Endothelial cell of umbilical vein (primary cell): ENCODE measurements at regions not wholly inside any gene's neighbourhood (a gene's known extent, or its start where the extent isn't known, plus 50 kb on each side); places are given as distances from the start of the nearest gene placed in this dataset.

Experiments used
- BruUV-seq: library from RNA; stranded (reverse); fragments of 400-500 nt; replicated peaks from 2 replicates; lab custom pipeline; 2021; lab: Mats Ljungman, UMichigan
- CTCF ChIA-PET: fragments of 300-600, 350-600 bp; sonication (Branson Sonifier 250); formaldehyde crosslinking; loops from one replicate; lab custom pipeline; 2021; ENCODE audit warnings: antibody characterized with exemption, inconsistent platforms; lab: Charles Lee
- POLR2A ChIA-PET: fragments of 300-600, 350-600 bp; sonication (Branson Sonifier 250); formaldehyde crosslinking; loops from one replicate; lab custom pipeline; 2021; ENCODE audit warnings: antibody characterized with exemption, inconsistent platforms; lab: Charles Lee
- DNase-seq: peaks from one replicate; pipeline ENCODE4 v3.0.0-alpha.2; 2011; ENCODE audit warnings: low read depth, low spot score
- FAIRE-seq: peaks from 2 replicates; lab custom pipeline; 2011; peaks lifted over from hg19 to GRCh38; lab: Jason Lieb, UNC
- H2AFZ ChIP-seq: 2 replicates; pipeline ENCODE4 v1.6.0; 2012; ENCODE audit warnings: low read depth, low read length, control low read depth, inconsistent platforms
- H3K27ac ChIP-seq: 2 replicates; pipeline ENCODE4 v1.5.1; 2011; ENCODE audit warnings: low read depth, mild to moderate bottlenecking, control low read depth, low read length, moderate library complexity; ENCODE audit not compliant: insufficient read depth
- H3K27me3 ChIP-seq, 2 experiments: 2 replicates each; pipeline versions ENCODE4 v1.6.0 to v1.6.1; 2011; ENCODE audit warnings: low read length in 2 of 2, mixed read lengths in 1 of 2; ENCODE audit not compliant: control insufficient read depth in 2 of 2, insufficient read depth in 2 of 2
- H3K36me3 ChIP-seq, 2 experiments: 2 replicates in 1 of 2; 3 replicates in 1 of 2; pipeline ENCODE4 v1.5.1; 2011; ENCODE audit warnings: low read length in 2 of 2, mild to moderate bottlenecking in 1 of 2, moderate library complexity in 1 of 2; ENCODE audit not compliant: control insufficient read depth in 2 of 2, insufficient read depth in 2 of 2; ENCODE audit errors: extremely low read depth in 1 of 2
- H3K4me1 ChIP-seq: 3 replicates; pipeline ENCODE4 v1.5.1; 2011; ENCODE audit warnings: mild to moderate bottlenecking, low read length; ENCODE audit not compliant: control insufficient read depth, insufficient read depth; ENCODE audit errors: extremely low read depth
- H3K4me2 ChIP-seq: 2 replicates; pipeline ENCODE4 v1.6.1; 2011; ENCODE audit warnings: low read length, control low read depth, mixed read lengths; ENCODE audit not compliant: insufficient read depth
- H3K4me3 ChIP-seq, 3 experiments: fragments of 200-600 bp in 1 of 3; sonication (generic), shearing (Covaris generic) in 1 of 3; replicated peaks in 1 of 3; 2 replicates each; pipeline ENCODE4 v1.5.1; 2011 to 2016; ENCODE audit warnings: control low read depth in 3 of 3, low read length in 3 of 3, mild to moderate bottlenecking in 2 of 3, inconsistent platforms in 1 of 3, low read depth in 1 of 3, moderate library complexity in 1 of 3; ENCODE audit not compliant: insufficient read depth in 1 of 3
- H3K79me2 ChIP-seq: 2 replicates; pipeline ENCODE4 v1.6.0; 2012; ENCODE audit warnings: low read length, inconsistent platforms; ENCODE audit not compliant: control insufficient read depth, insufficient read depth
- H3K9ac ChIP-seq: replicated peaks from 2 replicates; pipeline ENCODE3; 2011; ENCODE audit warnings: low read length, control low read depth; ENCODE audit not compliant: insufficient read depth; ENCODE audit errors: extremely low read depth
- H3K9me1 ChIP-seq: replicated peaks from 3 replicates; pipeline ENCODE4 v1.6.0; 2011; ENCODE audit warnings: mild to moderate bottlenecking, low read length; ENCODE audit not compliant: control insufficient read depth, insufficient read depth; ENCODE audit errors: extremely low read depth
- H3K9me3 ChIP-seq: replicated peaks from 2 replicates; pipeline ENCODE4 v1.5.1; 2012; ENCODE audit warnings: low read length, inconsistent platforms; ENCODE audit not compliant: control insufficient read depth, insufficient read depth
- H4K20me1 ChIP-seq: replicated peaks from 2 replicates; pipeline ENCODE3; 2011; ENCODE audit warnings: mild to moderate bottlenecking, low read length; ENCODE audit not compliant: control insufficient read depth, insufficient read depth; ENCODE audit errors: extremely low read depth
- FOS ChIP-seq: IDR thresholded peaks from 2 replicates; pipeline ENCODE4 v1.6.1; 2011; ENCODE audit warnings: mild to moderate bottlenecking, low read length, moderate library complexity, borderline replicate concordance; ENCODE audit not compliant: insufficient read depth
- GATA2 ChIP-seq: IDR thresholded peaks from 2 replicates; pipeline ENCODE4 v1.7.0; 2011; ENCODE audit warnings: low read depth, mild to moderate bottlenecking, moderate library complexity, mixed read lengths, low read length; ENCODE audit not compliant: insufficient read length, insufficient read depth
- JUN ChIP-seq: IDR thresholded peaks from 2 replicates; pipeline ENCODE4 v1.6.1; 2011; ENCODE audit warnings: borderline replicate concordance, low read depth; ENCODE audit not compliant: insufficient read length, insufficient read depth
- POLR2AphosphoS5 ChIP-seq: IDR thresholded peaks from 2 replicates; pipeline ENCODE4 v1.6.1; 2012; ENCODE audit warnings: low read depth, mild to moderate bottlenecking, control low read depth, low read length, moderate library complexity; ENCODE audit not compliant: insufficient read depth
- dilution Hi-C: fragments of 300-500 bp; cut with MboI; formaldehyde crosslinking; loops from one replicate; pipeline ENCODE4 v1.15.0; 2019; ENCODE audit warnings: low sequenced_read_pairs; ENCODE audit not compliant: extremely low pct_ligation_motif_present
- intact Hi-C: fragments of 100-400 bp; cut with micrococcal nuclease; formaldehyde crosslinking; loops from one replicate; pipeline ENCODE4 v1.10.0; 2022
- TF ChIP-seq, protein P1 (sequence below), 2 donors: IDR thresholded peaks; 1 replicate in 1 of 2; 2 replicates in 1 of 2; pipeline ENCODE4 v1.5.1; 2011; ENCODE audit warnings: low read length in 2 of 2, mild to moderate bottlenecking in 2 of 2, moderate library complexity in 2 of 2, control low read depth in 1 of 2, inconsistent platforms in 1 of 2, low read depth in 1 of 2; ENCODE audit not compliant: insufficient read depth in 1 of 2; ENCODE audit errors: extremely low read depth in 1 of 2
- TF ChIP-seq, protein P2 (sequence below): IDR thresholded peaks from 2 replicates; pipeline ENCODE4 v1.6.1; 2011; ENCODE audit not compliant: insufficient read depth, insufficient read length

DNA sequence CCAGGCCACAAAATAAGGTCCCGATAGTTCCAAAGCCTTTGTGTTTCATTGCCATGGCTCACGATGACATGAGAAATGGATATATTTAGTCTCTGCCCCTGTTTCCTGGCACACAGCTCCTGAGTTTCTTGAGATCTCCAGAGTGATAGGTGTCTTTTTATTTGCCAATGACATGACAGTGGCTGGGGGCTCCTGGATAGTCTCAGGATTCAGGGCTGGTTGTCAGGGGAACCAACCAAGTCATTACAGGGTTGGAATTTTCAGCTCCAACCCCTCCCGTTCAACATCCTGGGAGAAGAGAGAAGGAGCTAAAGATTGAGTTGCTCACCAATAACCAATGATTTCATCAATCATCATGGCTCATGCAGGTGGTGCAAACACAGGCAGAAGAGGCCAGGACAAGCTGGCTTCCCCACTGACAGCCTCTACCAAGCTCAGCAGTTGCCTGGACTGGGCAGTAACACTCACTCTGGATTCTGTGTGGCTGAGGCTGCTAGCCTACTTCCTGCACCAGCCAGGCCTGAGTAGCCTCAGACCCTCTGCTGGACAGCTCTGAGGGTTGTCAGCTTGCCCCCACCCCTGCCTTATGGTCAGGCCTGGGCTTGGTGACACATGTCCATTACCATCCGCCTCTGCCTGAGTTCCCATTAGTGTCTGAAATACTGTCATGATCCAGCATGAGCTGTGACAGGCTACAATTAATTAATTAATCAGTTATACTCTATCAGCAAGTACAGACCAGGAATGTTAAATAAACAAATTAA lies 534.4 kb upstream of the CDH5 start:
- FAIRE-seq (no peak), DNase-seq (no peak)
- Histone ChIP-seq H4K20me1 (no peaks in the 10 kb centered on the region), H3K9ac (no peak overlapping the region), H2AFZ (no peak overlapping the region), H3K27ac (no peak overlapping the region), H3K79me2 (no peaks in the 10 kb centered on the region), H3K4me3 (no peak overlapping the region), H3K9me1 (no peaks in the 10 kb centered on the region), H3K27me3 (no peaks in the 10 kb centered on the region), H3K4me2 (no peak overlapping the region), H3K36me3 (no peaks in the 10 kb centered on the region), H3K4me1 (no peaks in the 10 kb centered on the region), H3K9me3 (no peaks in the 10 kb centered on the region)
- ChIA-PET POLR2A (no interaction called here), CTCF (no interaction called here)
- TF ChIP-seq FOS (no peak), POLR2AphosphoS5 (no peak), GATA2 (no peak), JUN (no peak)
- TF ChIP-seq, protein P1, sequence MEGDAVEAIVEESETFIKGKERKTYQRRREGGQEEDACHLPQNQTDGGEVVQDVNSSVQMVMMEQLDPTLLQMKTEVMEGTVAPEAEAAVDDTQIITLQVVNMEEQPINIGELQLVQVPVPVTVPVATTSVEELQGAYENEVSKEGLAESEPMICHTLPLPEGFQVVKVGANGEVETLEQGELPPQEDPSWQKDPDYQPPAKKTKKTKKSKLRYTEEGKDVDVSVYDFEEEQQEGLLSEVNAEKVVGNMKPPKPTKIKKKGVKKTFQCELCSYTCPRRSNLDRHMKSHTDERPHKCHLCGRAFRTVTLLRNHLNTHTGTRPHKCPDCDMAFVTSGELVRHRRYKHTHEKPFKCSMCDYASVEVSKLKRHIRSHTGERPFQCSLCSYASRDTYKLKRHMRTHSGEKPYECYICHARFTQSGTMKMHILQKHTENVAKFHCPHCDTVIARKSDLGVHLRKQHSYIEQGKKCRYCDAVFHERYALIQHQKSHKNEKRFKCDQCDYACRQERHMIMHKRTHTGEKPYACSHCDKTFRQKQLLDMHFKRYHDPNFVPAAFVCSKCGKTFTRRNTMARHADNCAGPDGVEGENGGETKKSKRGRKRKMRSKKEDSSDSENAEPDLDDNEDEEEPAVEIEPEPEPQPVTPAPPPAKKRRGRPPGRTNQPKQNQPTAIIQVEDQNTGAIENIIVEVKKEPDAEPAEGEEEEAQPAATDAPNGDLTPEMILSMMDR (IDR thresholded peaks at IDR 0.05; ENCODE audit: extremely low read depth in 1 of 2, insufficient read depth in 1 of 2, low read depth in 1 of 2, low read length in 2 of 2): no peak
- TF ChIP-seq, protein P2, sequence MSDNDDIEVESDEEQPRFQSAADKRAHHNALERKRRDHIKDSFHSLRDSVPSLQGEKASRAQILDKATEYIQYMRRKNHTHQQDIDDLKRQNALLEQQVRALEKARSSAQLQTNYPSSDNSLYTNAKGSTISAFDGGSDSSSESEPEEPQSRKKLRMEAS: no peak
- dilution Hi-C loops: no loop called here
- intact Hi-C loops: no loop called here
- no TSS peak for BruUV-seq
